Medulla oblongata (tissue), 1 donor: ENCODE measurements at regions not wholly inside any gene's neighbourhood (a gene's known extent, or its start where the extent isn't known, plus 50 kb on each side); places are given as distances from the start of the nearest gene placed in this dataset.

ENCODE experiments used
- DNase-seq: peaks from one replicate; pipeline ENCODE4 v3.0.0-alpha.2; 2015; ENCODE audit errors: extremely low spot score

DNA sequence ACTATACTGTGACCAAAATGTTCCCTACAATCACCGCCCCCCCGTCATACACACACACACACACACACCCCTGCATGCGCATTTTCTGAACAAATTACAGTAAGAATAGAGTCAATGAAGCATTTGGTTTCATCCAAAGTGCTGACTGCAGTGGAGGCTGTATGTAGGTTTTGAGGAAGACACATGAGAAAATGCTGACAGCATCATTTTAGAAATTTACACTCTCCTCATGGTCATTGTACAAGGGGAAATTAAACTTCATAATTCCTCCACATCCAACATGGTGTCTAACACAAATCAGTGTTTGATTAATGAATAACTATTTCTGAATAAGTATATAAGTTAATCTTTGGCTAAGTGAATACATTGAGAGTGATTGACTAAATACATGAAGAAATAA lies 1126.8 kb upstream of the PHF14 start:
- no peak for DNase-seq

DNA sequence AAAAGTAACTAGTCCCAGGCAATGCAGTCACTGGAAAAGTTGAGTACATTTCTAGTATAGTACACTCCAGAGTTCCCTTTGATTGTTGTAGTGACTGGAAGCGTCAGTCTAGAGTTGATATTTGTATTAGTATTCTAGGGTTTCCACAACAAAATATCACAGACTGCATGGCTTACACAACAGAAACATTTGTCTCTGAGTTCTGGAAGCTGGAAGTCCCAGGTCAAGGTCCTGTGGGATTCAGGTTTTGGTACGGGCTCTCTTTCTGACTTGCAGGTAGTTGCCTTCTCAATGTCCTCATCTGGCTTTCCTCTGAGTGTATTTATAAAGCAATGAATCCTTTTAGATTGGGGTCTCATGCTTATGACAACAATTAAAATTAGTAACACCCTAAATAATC lies 1119.1 kb upstream of the PHF14 start:
- DNase-seq, result no peak

- DNase-seq, result no peak
These were observed 1117.0 kb upstream of the PHF14 start for GRCh38 chr7:9856668-9857067.

DNA sequence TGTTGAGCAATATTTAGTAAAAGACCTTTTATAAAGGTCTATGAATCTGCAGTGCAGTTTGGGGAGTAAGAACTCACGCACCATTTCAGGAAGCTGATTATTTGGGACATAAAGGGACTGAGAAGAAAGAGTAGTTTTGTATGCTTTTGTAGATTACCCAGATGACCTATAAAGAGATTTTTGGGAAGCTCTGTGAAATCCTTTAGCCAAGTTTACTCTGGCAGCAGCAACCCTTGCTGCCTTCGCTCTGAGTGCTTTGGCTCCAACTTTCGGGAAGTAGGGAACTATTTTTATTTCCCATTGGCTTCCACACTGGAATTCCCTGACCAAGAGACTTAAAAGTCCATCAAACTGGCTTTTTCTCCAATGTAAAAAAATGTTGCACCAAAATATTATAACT lies 1110.1 kb upstream of the PHF14 start:
- DNase-seq, result no peak

GRCh38 chr7:9869151-9869550 lies 1104.5 kb upstream of the PHF14 start:
- no peak for DNase-seq

DNA sequence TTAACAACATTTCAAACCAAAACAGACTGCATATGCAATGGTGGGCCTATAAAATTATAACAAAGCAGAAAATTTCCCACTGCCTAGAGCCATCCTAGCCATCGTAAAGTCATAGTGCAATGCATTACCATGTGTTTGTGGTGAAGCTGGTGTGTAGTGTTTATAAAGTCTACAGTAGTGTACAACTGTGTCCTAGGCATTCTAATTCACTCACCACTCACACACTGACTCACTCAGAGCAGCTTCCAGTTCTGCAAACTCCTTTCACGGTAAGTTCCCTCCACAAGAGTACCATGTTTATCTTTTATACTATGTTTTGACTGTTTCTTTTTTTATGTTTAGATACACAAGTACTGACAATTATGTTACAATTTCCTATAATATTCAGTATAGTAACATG lies 1104.1 kb upstream of the PHF14 start:
- DNase-seq, result no peak

DNA sequence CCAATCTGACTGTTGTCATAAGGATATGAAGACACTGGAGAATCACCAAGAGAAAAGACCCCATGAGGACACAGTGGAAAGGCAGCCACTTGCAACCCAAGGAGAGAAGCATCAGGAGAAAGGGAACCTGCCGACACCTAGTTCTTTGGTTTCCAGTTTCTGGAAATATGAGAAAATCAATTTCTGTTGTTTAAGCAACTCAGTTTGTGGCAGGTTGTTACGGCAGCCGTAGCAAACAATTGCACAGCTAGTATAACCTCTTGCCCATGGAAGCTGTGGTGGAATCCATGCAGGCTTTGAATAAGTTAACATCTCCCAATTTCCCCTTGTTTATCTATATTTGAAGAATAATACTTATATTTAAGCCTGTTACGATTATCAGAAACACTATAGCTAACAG lies 1103.0 kb upstream of the PHF14 start:
- no peak for DNase-seq

GRCh38 chr7:9874182-9874581 lies 1099.5 kb upstream of the PHF14 start:
- DNase-seq, result no peak

- DNase-seq, result no peak
These were observed 1097.6 kb upstream of the PHF14 start for GRCh38 chr7:9876053-9876452.

DNA sequence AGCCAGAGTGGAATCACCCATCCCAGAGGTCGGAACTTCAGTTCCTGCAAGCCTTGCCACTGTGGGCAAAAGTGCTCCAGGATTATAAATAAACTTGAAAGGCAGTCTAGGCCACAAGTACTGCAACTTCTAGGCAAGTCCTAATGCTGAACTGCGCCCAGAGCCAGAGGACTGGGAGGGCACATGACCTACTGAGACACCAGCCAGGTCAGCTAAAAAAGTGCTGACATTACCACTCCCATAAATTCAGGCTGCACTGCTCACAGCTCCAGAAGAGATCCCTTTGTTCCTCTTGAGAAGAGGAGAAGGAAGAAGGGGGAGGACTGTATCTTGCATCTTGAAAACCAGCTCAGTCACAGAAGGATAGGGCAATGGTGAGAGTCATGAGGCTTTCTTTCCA lies 1084.1 kb upstream of the PHF14 start:
- no peak for DNase-seq

GRCh38 chr7:9890092-9890491 lies 1083.6 kb upstream of the PHF14 start:
- no peak for DNase-seq

GRCh38 chr7:9891056-9891455 lies 1082.6 kb upstream of the PHF14 start:
- no peak for DNase-seq

DNA sequence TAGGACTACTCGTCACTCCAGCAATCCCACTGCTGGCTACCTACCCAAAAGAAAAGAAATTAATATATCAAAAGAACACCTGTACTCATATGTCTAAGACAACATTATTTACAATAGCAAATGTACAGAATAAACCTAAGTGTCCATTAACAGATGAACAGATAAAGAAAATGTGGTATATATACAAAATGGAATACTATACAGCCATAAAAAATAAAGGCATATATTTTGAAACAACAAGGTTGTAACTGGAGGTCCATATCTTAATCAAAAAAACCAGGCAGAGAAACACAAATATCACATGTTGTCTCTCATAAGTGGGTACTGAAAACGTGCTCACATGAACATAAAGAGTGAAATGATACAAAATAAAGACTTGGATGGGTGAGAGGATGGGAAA lies 1073.3 kb upstream of the PHF14 start:
- no peak for DNase-seq

DNA sequence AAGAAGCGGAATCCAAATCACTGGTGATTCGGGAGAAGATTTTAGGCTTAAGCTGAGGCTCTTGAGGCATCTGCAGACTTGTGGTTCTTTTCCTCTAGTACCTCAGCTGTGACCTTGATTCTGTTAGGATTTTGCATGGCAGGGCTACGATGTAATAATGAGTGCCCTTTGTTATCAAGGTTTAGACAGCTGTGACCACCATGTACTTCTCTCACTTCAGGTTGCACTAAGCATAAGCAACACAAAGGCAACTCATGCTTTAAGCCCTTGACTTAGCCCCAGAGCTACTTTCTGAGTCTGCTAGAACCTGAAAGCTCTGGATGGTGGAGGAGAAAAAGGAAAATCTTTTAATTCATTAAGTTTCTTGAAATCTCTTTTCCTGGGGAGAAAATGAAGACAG lies 1052.3 kb upstream of the PHF14 start:
- DNase-seq, result no peak

GRCh38 chr7:9937944-9938631 lies 1035.6 kb upstream of the PHF14 start:
- no peak for DNase-seq

GRCh38 chr7:9939176-9939575 lies 1034.5 kb upstream of the PHF14 start:
- DNase-seq, result no peak

DNA sequence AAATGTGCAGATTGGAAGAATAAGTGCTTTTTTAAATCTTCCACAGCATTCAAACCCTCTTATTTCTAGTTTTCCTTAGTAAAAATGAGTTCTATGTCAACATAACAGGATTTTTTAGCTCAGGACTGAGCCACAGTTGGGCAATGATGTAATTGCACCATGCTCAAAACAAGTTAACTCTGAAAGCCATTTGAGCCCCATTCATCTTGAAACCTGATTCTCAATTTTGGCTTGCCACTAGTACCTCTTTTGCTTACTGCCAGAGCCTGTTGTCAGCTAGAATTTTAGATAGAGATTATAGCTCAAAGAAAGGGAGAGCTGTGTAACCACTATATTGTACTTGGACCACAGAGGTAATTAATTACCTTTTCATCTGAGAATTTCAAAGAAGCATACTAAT lies 1028.5 kb upstream of the PHF14 start:
- DNase-seq, result no peak

DNA sequence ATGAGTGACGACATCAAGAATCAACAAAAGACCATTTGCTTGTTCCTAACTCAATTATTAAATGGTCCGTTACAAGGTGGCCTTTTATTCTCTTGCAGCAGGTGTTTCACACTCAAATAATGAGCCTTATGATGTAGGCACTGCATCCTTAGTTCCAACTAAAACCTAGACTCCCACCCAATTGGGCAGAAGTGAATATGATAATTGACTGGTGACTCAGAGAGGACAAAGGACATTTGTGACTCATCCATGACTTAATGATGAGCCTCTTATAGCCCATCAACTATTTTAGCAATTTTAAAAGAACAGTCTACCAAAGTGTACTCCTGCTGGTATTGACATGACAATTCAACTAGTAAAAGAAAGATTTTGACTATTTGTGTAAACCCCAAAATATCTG lies 1027.8 kb upstream of the PHF14 start:
- no peak for DNase-seq

DNA sequence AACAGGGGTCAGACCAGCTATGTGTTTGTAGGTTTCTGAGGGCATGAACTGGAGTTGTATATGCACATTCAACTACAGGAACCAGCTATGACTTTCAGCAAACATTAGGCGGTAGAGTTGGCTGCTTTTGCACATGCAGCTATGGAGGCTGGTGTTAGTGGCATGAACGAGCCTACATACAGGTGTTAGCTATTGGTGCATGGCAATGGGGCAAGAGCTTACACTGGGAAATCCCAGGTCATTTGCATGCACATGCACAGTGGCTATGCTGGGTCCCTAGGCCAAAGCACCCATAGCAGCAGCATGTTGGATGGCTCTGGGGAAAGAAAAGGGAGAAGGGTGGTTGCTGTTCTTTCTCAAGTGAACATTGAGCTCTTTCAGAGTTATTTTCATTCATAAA lies 1018.5 kb upstream of the PHF14 start:
- no peak for DNase-seq

- DNase-seq, result no peak
These were observed 1015.2 kb upstream of the PHF14 start for GRCh38 chr7:9958486-9958885.

DNA sequence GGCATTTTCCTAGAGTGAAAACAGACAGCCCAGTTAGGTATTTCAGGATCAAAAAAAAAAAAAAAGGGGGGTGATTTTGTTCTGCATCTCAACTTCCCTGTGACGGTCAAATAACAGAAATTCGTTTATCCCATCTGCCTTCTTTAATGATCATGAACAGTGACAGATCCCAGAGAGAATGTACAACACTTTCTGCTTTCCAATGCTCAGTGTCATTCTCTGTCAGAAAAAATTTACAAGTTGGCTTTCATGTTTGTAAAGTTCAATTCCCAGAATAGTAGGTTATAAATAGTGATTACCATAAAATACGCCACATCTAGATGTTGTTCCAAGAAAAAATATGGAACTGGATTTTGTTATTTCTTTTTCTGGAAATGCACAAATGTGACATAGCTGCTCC lies 1013.2 kb upstream of the PHF14 start:
- DNase-seq, result no peak

- DNase-seq, result no peak
These were observed 1012.3 kb upstream of the PHF14 start for GRCh38 chr7:9961161-9961922.

- DNase-seq, result no peak
These were observed 1010.9 kb upstream of the PHF14 start for GRCh38 chr7:9962742-9963141.
